ENCODE measurements at regions not wholly inside any gene's neighbourhood (a gene's known extent, or its start where the extent isn't known, plus 50 kb on each side); places are given as distances from the start of the nearest gene placed in this dataset.

DNA sequence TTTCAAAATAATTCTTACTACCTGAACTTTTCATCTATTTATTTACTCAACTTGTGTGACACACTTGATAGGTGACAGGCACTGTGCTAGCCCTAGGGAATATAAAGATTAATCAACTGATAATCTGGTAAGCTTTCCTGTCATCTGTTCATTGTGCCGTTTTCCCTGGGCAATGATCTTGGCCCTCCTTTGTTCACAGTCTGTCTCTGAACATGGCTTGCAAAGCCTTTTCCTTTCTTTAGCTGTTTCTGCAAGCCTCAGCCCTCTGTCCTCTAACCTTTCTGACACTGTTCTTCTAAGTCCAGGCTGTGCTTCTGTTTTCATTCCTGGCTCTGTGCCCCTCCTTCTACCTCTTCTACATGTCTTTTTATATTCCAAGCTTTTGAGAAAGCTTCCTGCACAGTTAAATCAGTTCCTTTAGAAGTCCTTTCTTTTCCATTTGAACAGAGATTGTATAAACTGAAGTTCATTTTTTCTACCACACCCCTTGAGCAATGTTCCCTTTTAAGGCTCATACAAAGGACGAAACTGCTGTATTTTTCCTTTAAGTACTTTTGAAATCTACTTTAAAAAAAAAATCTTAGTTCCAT lies 803.0 kb upstream of the ZNF608 start:
- DNase-seq = no peak

DNA sequence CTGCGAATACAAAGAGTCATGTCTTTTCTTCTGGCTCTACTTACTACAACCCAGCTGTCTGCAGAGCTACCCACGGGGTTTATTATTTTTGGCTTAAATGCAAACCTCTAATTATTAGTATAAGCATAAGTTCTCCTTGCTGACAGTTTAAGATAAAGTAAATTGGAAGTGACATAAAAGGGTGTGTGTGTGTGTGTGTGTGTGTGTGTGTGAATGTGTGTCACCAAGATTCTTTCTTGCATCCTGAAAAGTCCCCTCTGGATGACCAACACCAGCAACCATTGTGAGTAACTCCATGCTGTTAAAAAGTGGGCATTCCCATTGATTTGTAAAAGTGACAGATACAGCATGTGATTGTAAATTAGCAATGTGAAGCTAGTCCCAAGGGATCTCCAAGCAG lies 803.8 kb upstream of the ZNF608 start:
- DNase-seq = no peak

DNA sequence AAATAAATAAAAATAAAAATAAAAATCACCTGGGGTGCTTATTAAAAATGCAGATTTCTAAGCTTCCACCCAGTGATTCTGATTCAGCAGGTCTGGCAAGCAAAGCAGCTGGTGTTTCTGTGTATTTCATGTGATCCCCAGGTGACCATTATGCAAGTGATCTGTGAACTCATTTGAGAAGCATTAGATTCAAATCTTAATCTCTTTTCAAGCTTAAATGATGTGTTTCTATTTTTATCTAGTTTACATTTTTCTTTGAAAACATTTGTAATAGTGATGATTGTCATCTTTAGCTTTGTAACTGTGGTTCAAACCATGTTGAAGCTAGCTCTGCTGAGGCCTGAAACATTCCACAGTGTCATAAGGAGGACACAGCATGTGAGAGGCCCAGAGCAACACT lies 804.8 kb upstream of the ZNF608 start:
- no peak for DNase-seq

- no peak for DNase-seq
Measured at GRCh38 chr5:125551797-125552196, 805.4 kb upstream of the ZNF608 start.

DNA sequence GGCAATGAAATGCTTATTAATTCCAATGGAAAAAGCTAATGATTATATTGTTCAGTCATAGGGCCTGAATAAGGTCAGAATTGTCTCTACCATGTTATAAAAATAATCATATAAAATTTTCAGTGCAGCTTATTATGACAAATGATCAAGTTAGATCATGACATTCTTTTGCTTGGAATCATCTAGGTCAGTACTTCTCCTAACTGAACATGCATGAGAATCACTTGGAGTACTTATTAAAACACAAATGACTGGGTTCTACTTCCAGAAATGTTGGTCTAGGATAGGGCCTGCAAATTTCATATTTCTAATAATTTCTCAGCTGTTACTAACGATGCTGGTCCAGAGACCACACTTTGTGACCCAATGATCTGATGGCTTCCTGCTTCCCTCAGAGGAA lies 806.0 kb upstream of the ZNF608 start:
- DNase-seq = no peak

GRCh38 chr5:125554355-125554754 lies 807.9 kb upstream of the ZNF608 start:
- DNase-seq = no peak

GRCh38 chr5:125555591-125555990 lies 809.2 kb upstream of the ZNF608 start:
- DNase-seq = no peak

GRCh38 chr5:125558016-125558415 lies 811.6 kb upstream of the ZNF608 start:
- DNase-seq = no peak

DNA sequence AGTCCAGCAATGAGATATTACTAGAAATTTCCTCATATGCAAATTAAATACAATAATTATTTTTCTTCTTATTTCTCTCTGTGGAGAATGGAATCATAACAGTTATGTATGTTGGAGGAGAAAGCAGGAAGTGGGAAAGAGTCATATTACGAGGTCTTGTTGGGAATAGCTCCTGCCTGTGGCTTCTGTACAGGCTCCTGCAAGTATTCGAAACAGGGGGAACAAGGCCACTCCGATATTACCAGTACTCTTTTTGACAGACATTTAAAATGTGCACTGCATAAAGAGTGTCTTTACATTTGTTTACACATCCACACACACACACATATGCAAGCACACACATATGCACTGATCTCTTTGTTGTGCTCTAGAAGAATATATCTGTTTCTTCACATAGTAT lies 812.0 kb upstream of the ZNF608 start:
- no peak for DNase-seq

GRCh38 chr5:125559296-125559695 lies 812.9 kb upstream of the ZNF608 start:
- peak; percentile 65 for DNase-seq

DNA sequence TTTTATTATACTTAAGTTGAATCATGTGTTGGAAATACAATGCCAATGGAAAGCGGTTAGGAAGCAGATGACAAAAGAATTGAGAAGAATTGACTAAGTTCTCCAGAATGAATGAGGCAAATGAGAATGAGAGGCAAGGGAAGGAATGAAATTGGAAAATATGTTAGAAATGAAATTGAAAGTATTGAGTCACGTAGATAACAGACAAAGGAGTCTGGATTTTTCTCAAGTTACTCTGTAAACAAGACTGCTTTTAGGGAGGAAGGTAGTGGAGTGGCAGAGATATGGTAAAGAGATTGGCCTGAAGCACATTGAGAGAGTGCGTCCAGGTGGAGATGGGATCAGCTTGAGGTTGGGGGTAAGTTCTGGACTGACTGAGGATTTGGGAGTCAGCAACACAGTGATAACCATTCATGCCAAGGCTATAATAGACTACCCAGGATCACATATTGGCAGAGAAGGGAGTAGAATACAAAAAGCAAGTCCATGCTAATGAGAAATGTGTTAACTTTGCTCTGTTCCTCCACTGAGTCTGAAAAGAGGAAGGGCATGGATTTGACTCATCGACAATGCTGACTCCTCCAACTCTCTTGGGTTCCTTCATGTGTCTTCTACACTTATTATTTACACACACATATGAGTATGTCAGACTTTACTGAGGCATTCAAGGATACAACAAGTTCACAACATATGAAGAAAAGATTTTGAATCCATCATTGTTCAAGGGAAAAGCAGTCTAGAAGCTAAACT lies 814.2 kb upstream of the ZNF608 start:
- DNase-seq = no peak

GRCh38 chr5:125564317-125564975 lies 818.0 kb upstream of the ZNF608 start:
- DNase-seq = no peak

GRCh38 chr5:125574491-125575044 lies 828.1 kb upstream of the ZNF608 start:
- DNase-seq = no peak

DNA sequence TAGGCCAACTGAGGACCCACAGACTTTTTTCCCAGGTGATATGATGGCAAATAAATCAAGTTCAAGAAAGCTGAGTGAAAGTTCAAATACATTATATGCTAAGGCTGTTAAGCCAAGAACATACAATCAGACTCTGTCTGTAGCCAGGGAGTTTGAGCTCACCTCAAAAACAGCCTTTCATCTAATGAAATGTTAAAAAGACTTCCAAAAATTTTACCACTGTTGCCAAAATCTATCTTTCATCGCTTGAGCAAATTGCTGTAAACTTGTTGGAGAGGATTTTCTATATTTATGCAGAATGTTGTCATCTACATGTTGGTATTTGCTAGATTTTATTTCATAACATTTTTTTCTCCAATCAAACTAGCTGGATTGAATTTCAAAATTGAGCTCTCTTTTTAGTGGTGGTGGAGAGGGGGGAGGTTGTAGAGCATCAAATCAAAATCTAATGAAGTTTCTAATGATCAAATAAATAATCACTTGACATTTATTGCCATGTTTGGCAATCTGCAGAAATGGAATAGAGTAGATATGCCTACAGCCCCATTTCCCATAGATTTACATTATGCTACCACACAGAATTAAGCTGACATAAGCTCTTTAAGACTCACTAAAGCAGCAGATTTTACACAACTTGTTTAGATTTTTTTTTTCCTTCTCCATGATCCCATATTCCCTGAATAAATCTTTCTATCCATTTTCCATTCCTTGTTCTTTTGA lies 828.9 kb upstream of the ZNF608 start:
- DNase-seq = no peak

DNA sequence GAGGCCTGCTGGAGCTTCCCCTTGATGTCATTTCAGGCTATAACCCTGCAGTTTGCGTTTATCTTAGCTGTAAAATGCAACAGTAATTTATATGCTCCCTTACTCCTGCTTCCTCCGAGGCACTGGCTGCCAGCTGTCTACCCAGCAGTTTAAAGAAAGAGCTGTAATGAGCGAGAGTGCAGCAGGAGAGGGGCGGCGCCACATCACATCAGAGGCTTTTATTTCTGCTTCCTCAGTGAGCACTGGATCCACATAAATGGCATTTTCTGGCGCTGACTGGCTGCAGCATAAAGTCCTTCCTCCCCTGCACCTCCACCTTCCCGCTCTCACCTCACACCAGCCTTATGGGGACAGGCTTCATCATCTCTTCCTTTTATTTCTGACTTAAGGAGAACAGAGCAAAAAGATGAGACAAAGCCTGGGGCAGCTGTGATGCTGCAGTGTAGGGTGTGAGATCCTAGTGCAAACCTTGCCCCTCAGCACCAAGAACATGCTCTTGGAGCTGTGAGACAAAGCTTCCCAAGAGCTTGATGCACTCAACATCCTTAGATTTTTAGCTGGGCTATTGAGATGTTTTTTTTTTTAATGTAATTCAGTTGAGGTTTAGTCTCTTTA lies 829.6 kb upstream of the ZNF608 start:
- DNase-seq = no peak

- DNase-seq = no peak
Measured at GRCh38 chr5:125576822-125577221, 830.4 kb upstream of the ZNF608 start.

DNA sequence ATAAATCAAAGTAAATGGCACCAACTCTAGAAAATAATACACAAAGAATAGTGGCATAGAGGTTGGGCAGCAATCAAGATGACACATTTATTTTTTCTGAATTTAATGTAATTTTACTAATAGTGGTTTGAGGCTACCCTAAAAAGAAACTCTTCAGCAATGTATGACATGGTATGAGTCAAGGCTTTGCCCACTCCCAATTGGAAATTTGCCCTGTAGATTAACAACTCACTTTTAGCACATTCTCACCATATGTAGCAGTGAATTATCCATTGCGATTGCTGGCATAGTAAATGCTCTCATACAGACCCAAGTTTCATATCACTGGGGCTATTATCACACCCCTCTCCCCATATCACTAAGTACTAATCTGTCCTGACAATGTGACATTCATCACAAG lies 832.1 kb upstream of the ZNF608 start:
- DNase-seq = no peak

GRCh38 chr5:125579182-125579581 lies 832.7 kb upstream of the ZNF608 start:
- no peak for DNase-seq

GRCh38 chr5:125581311-125581710 lies 834.9 kb upstream of the ZNF608 start:
- DNase-seq = no peak

GRCh38 chr5:125582352-125582751 lies 835.9 kb upstream of the ZNF608 start:
- no peak for DNase-seq

- DNase-seq = no peak
Measured at GRCh38 chr5:125583321-125584139, 837.1 kb upstream of the ZNF608 start.

- no peak for DNase-seq
Measured at GRCh38 chr5:125584140-125584520, 837.7 kb upstream of the ZNF608 start.
